Mucosa of descending colon (tissue), 3 donors: ENCODE measurements at regions not wholly inside any gene's neighbourhood (a gene's known extent, or its start where the extent isn't known, plus 50 kb on each side); places are given as distances from the start of the nearest gene placed in this dataset.

Experiments
- ATAC-seq: fragments of 200-7000 bp; cut with Tn5 transposase; one replicate; pipeline ENCODE4 v1.9.1; 2020; ENCODE audit warnings: mild to moderate bottlenecking, moderate library complexity
- DNase-seq, 3 donors: peaks; one replicate each; pipeline ENCODE4 v3.0.0-alpha.2; 2020
- H3K36me3 ChIP-seq: fragments of 200-600 bp; one replicate; pipeline ENCODE4 v1.8.0; 2021; ENCODE audit warnings: low read depth, mild to moderate bottlenecking
- H3K4me1 ChIP-seq: fragments of 200-600 bp; one replicate; pipeline ENCODE4 v1.8.0; 2021; ENCODE audit warnings: low read depth, mild to moderate bottlenecking
- H3K4me3 ChIP-seq: fragments of 200-600 bp; one replicate; pipeline ENCODE4 v1.8.0; 2021; ENCODE audit warnings: mild to moderate bottlenecking
- H3K9me3 ChIP-seq: fragments of 200-600 bp; one replicate; pipeline ENCODE4 v1.8.0; 2021; ENCODE audit warnings: mild to moderate bottlenecking
- CTCF ChIP-seq: fragments of 200-600 bp; IDR thresholded peaks from one replicate; pipeline ENCODE4 v1.8.0; 2022; ENCODE audit warnings: antibody characterized with exemption, mild to moderate bottlenecking
- intact Hi-C, 2 donors: fragments of 100-400 bp; cut with DNase I in 1 of 2; cut with micrococcal nuclease in 1 of 2; formaldehyde crosslinking; loops; one replicate each; pipeline versions ENCODE4 v1.11.0 to v1.11.1; 2022; cut with DNase I, micrococcal nuclease
- donor health status: DM: no; HTN: no; CAD: no; lungs with moderate emphysema.
- donor health status: DM: no; HTN: no; CAD: no.
- donor health status: DM: no; HTN: yes; CAD: no.

- no peak for TF ChIP-seq CTCF
Measured at GRCh38 chr4:30962939-30963338, 242.8 kb downstream of the PCDH7 start.

GRCh38 chr4:30968926-30969325, 248.8 kb downstream of the PCDH7 start:
- Histone ChIP-seq H3K36me3 (no peaks in the 10 kb centered on the region), H3K9me3 (no peaks in the 10 kb centered on the region), H3K4me3 (no peak overlapping the region), H3K4me1 (no peaks in the 10 kb centered on the region)
- no peak for DNase-seq
- peak; percentile 27 for ATAC-seq
- no peak for TF ChIP-seq CTCF
- intact Hi-C loops, result no loop called here

More at GRCh38 chr4:30962939-30963338, 242.8 kb downstream of the PCDH7 start:
- DNase-seq (no peak), ATAC-seq (peak; percentile 14)
- Histone ChIP-seq H3K4me1 (no peaks in the 10 kb centered on the region), H3K9me3 (no peaks in the 10 kb centered on the region), H3K4me3 (no peak overlapping the region), H3K36me3 (no peaks in the 10 kb centered on the region)
- intact Hi-C loops, result no loop called here

- DNase-seq (no peak), ATAC-seq (no peak)
- H3K9me3 ChIP-seq, result no peaks in the 10 kb centered on the region
- intact Hi-C loops, result no loop called here
- no peaks in the 10 kb centered on the region for H3K4me1 ChIP-seq
- no peak overlapping the region for H3K4me3 ChIP-seq
- H3K36me3 ChIP-seq, result no peaks in the 10 kb centered on the region
- TF ChIP-seq CTCF, result no peak
Measured at GRCh38 chr4:30972542-30972941, 252.4 kb downstream of the PCDH7 start.

- intact Hi-C loops, result no loop called here
- TF ChIP-seq CTCF, result no peak
- H3K4me1 ChIP-seq, result no peaks in the 10 kb centered on the region
- no peak for DNase-seq
- ATAC-seq, result no peak
- no peaks in the 10 kb centered on the region for H3K36me3 ChIP-seq
- H3K4me3 ChIP-seq, result no peak overlapping the region
- no peaks in the 10 kb centered on the region for H3K9me3 ChIP-seq
Measured at GRCh38 chr4:30973993-30974392, 253.8 kb downstream of the PCDH7 start.

- Histone ChIP-seq H3K36me3 (no peaks in the 10 kb centered on the region), H3K4me1 (no peaks in the 10 kb centered on the region), H3K9me3 (no peaks in the 10 kb centered on the region), H3K4me3 (no peak overlapping the region)
- TF ChIP-seq CTCF, result no peak
- intact Hi-C loops, result no loop called here
- DNase-seq, result no peak
- no peak for ATAC-seq
Measured at GRCh38 chr4:30979402-30979801, 259.2 kb downstream of the PCDH7 start.

- no peak for DNase-seq
- Histone ChIP-seq H3K9me3 (no peaks in the 10 kb centered on the region), H3K4me1 (no peaks in the 10 kb centered on the region), H3K36me3 (no peaks in the 10 kb centered on the region), H3K4me3 (no peak overlapping the region)
- no peak for TF ChIP-seq CTCF
- ATAC-seq, result no peak
- intact Hi-C loops, result no loop called here
Measured at GRCh38 chr4:30989508-30989907, 269.3 kb downstream of the PCDH7 start.
